ENCODE measurements at regions not wholly inside any gene's neighbourhood (a gene's known extent, or its start where the extent isn't known, plus 50 kb on each side); places are given as distances from the start of the nearest gene placed in this dataset.

- TF ChIP-seq POLR2AphosphoS5 (IDR thresholded peaks at IDR 0.05; ENCODE audit: low read depth, low read length) = no peak
- TF ChIP-seq SIN3A (IDR thresholded peaks at IDR 0.05; ENCODE audit: borderline replicate concordance, insufficient read depth, low read length) = no peak
- TF ChIP-seq TAF1 (IDR thresholded peaks at IDR 0.05; ENCODE audit: borderline replicate concordance, insufficient read depth, low read length) = no peak
- no peak for TF ChIP-seq REST (IDR thresholded peaks at IDR 0.05; ENCODE audit: insufficient read depth in 1 of 2, low read depth in 2 of 2, low read length in 2 of 2)
- no peak for TF ChIP-seq FOXP2 (optimal IDR thresholded peaks at IDR 0.05; ENCODE audit: borderline replicate concordance, extremely low read depth, extremely low read length, insufficient read depth)
These were observed 482.7 kb upstream of the JARID2 start for GRCh38 chr6:14763139-14763538.
